NCI-H1105 (cell line): ENCODE measurements at regions not wholly inside any gene's neighbourhood (a gene's known extent, or its start where the extent isn't known, plus 50 kb on each side); places are given as distances from the start of the nearest gene placed in this dataset.

Experiments
- DNase-seq: peaks from one replicate; lab custom pipeline; 2025; lab: John Stamatoyannopoulos, UW

- no peak for DNase-seq
These were observed 78.9 kb upstream of the RPS23 start for GRCh38 chr5:82356808-82357671.

DNA sequence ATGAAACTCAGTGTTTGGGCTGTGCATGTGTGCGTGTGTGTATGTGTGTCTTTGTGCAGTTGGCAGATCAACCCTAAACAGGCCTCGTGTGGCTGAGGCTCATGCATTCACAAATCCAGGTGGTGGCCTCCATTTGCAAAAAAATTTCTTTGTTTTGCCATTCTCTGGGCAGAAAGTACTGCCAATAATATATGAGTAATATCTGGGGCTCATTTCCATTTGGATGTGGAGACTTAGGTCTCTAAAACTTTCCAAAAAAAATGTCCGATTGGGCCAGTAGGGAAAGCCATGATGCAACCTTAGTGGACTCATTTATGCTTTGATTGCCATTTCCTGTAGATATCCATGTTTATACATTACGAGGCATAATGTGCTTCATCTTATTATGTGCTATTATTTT is 77.9 kb upstream of the RPS23 start:
- DNase-seq: no peak

DNA sequence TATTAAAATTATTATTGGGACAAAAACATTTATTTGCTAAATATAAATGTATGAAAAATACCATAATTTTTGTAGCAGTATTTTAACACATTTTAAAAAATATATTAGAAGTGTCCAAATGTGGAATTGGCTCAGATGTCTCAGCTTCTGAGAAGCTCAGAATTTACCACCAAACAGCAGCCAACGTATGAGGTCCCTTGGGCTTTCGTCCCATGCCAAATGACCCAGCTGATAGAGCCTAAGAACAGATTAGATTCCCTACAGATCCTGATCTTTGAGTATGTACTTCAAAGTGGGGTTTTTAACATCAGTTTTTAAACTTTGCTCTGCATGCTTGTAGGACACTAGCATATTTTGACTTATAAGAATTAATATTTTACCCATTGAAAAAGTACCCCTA is 77.3 kb upstream of the RPS23 start:
- no peak for DNase-seq

DNA sequence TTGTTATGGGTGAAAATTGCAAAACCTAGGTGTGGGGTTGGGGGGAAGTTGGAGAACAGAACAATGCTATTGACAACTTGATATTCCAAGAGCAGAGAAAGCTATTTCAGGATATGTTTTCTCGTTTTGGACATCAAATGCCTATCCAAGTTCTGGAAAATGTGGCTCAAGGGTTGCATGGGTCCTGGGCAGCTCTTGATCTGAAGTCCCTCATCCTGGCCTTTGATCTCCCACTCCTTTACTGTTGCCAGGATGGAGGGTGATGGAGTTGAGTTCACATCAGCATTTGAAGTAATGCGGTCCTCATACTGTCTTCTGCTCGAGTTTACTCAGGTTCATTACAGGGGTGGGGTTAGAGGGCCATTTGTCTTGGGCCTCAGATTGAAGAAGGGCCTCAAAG is 76.9 kb upstream of the RPS23 start:
- no peak for DNase-seq

GRCh38 chr5:82354543-82354942 is 76.4 kb upstream of the RPS23 start:
- no peak for DNase-seq

DNA sequence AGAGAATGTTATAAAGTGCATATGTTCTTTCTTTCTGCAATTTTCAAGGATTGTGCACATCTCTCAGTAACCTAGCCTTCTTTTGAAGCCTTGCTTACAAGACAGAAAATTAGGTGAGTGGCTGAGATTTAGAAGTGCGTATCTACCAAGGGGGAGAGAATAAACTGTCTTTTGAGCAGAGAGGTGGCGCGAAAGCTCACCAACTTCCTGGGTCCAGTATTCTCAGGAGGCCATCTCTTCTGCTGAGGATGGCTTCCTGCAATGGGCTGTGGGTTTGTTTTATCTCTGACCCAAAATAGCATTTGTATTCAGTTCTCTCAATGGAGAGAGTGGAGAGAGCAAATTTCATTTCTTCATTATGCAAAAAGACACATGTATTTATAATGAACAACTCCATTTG is 75.4 kb upstream of the RPS23 start:
- no peak for DNase-seq

DNA sequence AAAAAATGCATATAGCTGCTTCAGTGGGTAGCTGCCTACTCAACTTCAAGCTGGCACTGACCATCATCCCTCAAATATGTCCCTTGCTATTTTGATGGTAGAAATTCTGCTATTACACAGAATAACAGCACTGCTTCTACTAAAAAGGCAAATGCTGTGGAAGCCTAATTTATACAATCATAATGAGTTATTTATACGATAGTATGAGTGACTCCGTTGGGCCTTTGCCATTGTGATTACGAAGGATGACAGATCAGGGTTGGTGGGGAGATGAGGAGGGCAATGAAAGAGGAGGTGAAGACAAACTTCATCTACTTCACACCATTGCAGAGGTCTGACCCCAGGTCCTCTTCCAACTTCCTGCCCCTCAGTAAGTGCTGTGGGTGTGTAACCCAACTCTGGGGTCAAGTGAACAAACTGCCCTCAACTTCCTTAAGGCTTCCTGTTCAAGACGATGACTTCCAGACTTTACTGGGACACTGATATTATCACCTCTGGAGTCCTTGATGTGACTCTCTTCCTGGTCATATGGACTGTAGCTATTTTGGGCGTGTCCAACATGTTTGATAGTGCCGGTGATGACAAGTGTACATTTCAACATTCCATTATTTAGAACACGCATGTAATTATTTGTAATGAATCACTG is 74.1 kb upstream of the RPS23 start:
- DNase-seq: no peak

DNA sequence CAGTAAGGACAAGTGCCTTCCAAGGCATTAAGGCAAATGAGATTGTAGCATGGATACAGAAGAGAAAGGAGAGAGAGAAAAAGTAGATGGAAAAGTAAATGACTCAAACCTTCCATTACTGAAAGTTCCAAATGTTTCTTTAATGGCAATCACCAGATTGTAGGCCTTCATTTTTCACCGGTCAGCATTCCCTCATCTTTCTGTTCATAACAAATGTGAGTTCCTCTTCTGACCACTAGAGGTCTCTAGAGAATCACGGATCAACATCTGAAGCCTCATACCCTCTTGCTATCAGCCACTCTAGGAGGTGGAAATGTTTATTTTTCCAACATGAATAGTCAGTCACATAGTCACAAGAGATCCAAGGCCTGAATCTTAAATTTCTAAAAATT is 73.6 kb upstream of the RPS23 start:
- peak; percentile 29 for DNase-seq

DNA sequence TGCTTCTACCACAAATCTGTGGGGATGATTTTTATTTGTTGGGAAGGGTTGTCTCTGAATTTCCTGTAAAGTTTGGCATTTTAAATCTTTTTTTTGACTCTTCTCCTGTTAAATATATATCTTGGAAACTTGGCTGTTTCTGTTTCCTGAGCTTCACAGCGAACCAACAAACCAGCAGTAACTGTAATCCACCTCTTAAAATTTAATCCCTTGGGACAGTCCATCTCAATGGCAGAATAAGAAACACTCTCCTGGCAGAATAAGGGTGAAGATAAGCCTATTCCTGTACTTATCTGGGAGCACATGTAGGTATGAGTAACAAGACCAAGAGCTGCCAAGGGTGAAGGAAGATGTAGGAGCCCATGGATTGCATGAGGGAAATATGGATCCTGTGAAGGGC is 73.1 kb upstream of the RPS23 start:
- no peak for DNase-seq

- DNase-seq: no peak
These were observed 71.5 kb upstream of the RPS23 start for GRCh38 chr5:82349652-82350051.

- DNase-seq: no peak
These were observed 70.8 kb upstream of the RPS23 start for GRCh38 chr5:82348784-82349425.

DNA sequence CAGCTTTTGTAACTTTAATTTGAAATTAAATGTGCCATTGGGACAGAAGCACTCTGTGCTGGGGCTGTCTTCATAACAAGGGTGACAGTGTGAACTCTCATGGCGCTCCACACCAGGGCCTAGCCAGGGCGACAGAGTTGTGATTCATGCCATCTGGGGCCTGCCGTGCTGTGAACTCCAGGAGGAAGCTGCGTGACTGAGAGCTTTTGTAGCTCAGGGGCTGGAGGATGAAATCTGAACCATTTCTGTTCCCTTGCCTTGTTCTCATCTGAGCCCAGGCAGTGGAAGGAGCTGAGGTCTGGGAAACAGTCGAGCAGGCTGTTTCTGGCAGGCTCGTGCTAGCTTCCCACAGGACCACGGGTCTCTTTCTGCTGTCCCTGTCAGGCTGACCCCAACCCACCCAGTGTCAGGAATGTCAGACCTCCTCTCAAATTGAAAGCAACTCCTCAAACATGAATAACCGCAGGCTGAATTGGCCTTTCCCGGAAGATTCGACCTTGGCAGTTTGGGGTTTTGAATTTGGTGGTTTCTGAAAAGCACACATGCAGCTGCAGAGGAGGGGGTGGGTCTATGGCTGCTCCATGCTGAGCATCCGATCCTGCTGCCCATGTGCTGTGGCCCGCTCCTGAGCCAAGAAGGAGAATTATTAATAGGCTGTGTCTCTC is 69.2 kb upstream of the RPS23 start:
- DNase-seq: no peak

- no peak for DNase-seq
These were observed 68.4 kb upstream of the RPS23 start for GRCh38 chr5:82346399-82347165.

GRCh38 chr5:82345108-82345507 is 67.0 kb upstream of the RPS23 start:
- no peak for DNase-seq

DNA sequence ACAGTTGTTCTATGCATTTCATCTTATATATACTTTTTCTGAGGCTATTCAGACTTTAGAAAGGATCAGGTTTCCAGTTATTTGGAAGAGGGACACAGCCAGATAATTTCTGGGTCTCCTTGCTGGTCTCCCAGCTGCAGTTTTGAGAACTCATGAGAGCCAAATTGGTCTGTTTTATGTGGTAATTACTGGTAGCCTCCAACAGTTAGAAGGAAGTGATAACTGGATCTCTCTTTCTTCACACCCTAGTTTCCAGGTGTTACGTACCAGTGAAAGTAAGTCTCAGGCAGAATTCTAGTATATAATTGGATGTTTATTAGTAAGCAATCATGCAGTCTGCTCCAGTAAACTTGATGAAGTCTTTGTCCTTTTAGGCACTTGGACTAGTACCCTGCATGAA is 63.2 kb upstream of the RPS23 start:
- no peak for DNase-seq

GRCh38 chr5:82340799-82341198 is 62.6 kb upstream of the RPS23 start:
- DNase-seq: no peak

- DNase-seq: no peak
These were observed 61.6 kb upstream of the RPS23 start for GRCh38 chr5:82339792-82340191.

DNA sequence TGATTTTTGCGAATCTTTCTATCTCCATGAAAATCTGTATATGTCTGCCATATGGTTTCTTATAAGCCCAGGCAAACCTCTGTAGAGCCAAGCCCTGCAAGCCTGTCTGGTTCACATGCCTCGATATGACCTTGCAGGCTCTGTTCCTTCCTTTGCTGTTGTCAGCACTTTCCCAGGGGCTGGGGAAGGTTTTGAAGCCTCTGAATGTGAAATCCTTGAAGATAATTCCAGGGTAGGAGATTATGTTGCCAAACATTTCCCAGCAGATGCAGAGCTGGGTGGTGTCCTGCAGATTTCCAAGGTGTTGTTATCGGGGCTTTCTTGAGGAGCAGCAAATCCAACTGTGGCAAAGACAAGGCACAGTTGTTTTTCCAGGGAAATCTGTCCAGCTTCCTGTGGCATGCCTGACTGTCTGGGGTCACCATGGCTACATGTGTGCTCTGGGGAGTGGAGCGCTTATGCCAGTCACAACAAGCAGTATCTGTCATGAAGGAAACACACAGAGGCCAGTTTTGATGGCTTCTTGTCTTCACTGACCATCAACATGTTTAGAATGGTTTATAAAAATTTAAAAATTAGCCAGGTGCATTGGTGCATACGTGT is 60.7 kb upstream of the RPS23 start:
- DNase-seq: no peak

- no peak for DNase-seq
These were observed 58.8 kb upstream of the RPS23 start for GRCh38 chr5:82336959-82337351.

DNA sequence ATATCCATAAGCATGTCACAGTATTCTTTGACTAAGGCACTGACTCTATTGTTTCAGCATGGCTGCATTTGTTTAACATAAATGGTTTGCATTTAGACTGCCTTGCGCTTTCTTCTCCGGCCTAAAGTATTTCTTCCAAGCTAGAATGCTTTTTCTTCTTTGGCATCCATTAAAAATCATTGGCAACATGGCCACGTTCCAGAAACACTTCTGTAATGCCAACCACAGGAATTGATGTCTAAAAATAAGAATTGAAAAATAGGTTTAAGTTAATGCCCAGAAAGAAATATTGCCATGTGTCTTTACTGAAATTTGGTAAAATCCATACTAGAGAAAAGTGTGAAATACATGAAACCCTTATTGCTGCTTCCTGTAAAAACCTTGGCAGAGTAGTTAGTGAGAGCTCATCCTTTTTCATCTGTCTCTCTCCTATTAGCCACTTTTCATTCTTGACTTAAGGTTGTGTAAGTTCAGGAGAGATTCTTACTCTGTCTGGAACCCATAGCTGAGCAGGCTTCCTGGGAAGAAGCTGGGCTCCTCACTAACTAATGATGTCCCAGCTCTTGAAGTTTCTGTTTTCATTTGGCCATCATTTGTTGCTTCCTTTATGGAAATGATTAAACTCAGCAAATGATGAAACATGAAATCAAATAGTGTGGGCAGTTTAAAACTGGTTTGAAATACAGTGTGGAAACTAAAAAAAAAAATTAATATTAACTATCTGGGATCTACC is 58.2 kb upstream of the RPS23 start:
- no peak for DNase-seq

- no peak for DNase-seq
These were observed 57.7 kb upstream of the RPS23 start for GRCh38 chr5:82335806-82336205.
